ENCODE measurements at regions not wholly inside any gene's neighbourhood (a gene's known extent, or its start where the extent isn't known, plus 50 kb on each side); places are given as distances from the start of the nearest gene placed in this dataset.
"Not testable (repeated sequence)": the region's sequence is repeated elsewhere in the genome, so short reads cannot be mapped to it uniquely, and the experiment has no call there.

DNA sequence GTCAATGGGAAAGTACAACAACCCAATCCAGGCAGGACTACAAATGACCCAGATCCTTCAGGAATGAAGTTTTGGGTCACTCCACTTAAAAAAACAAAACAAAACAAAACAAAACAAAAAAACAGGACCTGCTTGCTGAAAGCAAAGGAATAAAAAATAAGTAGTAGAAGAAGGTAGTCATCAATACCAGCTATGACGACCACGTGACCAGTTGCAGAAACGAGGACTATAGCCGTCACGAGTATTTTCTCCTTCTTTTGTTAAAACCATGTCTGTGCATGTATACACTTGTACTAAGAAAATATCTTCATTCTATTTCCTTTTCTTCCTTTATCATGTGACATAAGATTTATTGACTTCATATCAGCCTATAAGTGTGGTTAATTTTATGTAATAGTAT, 308.4 kb upstream of the DEFB112 start:
- FAIRE-seq: no peak

DNA sequence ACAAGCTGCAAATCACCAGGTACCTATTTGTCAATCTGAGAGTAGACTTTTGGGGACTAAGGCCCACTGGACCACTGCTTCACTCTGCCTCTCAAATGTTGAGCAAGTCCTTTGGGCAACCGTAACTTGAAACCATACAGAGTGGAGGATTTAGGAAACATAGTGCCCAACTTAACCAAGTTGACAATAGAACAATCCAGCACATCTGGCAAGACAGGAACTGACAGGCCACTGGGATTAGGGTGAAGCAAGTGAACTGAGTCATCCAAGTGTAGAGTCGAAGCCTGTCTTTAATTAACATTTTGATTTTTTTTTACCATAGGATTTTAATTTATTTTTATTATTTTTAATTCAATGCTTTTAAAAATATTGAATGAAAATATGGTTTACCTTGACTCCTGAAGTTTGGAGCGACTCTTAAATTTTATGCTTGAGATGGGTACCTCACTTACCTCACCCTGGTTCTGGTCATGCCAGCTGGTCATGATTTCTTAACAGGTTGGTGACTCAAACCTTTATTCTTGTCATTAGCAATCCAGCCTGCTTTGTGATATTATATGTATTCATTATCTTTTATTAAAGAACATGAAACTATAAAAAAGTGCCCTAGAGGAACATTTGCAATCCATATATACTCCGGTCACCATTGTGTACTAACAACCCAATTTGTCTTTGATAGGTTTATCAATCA, 312.1 kb upstream of the DEFB112 start:
- FAIRE-seq: no peak

DNA sequence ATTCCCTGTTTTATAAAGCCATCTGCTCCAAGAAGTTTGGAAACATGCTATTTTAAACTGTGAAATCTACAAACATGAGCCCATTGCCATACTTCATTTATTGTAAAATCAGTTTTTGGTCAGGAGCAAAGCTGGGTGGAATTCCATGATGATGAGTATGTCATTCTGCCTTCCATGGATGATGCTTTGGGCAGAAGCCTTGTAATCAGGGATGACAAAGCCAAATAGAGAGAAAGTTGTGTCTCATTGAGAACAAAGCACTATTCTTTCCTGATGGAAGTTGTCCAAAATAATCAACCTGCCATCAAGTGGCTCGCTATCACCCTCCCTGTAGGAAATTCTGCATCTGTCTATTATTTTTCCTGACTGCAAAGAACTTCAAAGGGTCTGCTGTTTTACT, 313.0 kb upstream of the DEFB112 start:
- no peak for FAIRE-seq

DNA sequence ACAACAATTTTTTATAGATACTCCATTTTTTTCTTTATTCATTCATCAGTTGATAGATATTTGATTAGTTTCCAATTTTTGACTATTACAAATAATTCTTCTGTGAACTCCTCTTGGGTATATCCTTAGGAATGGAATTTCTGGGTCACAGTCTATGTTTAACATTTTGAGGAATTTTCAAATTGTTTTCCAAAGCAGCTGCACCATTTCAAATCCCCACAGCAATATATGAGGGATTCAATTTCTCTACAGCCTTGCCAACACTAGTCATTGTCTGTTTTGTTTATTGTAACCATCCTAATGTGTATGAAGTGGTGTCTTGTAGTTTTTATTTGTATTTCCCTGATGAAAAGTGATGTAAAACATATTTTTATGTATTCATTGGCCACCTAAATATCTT, 320.3 kb upstream of the DEFB112 start:
- FAIRE-seq: no peak

DNA sequence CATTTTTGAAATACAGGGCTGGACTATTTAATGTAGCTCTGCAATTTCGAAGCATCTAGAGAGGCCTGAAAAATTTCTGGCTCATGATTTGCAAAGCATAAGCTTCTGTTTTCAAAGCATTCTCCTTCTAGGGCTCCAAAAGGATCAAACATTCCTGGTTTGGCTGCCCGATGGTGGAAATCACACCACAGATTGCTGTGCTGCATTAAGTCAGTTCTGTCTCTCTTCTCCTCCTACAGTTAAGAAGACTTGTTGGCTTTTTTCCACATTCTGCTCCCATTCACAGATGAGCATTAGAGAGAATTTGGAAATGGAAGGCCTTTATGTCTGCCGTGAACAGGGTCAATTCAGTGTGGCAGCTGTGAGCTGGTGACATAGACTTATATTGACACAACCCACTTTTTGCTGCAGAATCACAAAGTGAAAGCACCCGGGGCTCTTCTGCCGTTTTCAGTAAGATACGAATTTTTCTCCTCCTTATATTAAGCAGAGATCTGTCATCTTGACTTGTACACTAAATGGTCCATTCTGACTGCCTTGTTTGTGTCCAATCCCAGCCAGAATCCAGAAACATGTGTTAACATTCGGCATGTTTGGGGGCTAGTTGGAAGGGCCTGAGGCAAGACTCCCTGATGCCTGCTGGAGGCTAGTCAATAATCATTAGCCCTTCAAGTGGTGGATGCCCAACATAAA, 330.8 kb upstream of the DEFB112 start:
- no peak for FAIRE-seq

DNA sequence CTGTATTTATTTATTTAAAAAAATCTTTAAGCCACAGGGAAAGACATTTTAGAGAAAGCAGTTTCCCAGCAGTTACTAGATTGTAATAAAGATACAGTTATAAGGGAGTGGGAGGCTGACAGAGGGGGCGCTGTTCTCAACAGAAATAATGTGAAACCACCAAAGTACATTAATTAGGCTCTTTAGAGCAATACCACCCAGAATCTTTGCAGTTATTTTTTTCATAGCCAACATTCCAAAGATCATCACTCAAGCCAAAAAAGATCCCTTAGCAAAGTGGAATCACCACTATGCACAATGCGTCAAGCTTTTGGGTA, 331.3 kb upstream of the DEFB112 start:
- FAIRE-seq: no peak

DNA sequence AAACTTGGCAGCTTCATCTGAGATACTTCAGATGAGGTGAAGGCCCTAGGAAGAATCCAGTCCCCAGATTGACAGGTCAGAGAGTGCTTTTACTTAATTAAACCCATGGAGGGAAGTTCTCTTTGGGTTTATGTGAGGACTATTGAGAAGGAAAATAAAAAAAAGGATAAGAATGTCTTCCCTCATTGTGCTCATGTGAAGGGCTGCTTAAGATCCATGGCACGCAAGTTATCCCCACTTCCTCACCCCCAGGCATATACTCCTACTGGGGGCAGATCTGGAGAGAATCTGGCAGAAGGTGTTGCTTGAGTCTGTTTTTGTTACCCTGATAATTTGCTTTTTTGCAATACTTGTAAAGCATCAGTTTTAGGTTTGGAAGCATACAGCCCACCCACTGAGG, 322.9 kb upstream of the TFAP2D start:
- FAIRE-seq: no peak

DNA sequence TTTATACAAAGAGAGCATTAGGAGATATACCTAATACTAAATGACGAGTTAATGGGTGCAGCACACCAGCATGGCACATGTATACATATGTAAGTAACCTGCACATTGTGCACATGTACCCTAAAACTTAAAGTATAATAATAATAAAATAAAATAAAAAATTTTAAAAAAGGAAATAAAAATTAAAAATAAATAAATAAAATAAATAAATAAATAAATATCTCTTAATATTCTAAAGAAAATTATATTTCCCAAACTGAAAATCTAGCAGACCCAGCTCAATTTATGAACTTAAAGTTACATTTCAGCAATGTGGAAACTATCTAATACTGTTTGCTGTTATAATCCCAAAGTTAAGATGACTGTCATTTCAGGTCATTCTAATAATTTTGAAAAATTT, 319.2 kb upstream of the TFAP2D start:
- not testable (repeated sequence) for FAIRE-seq

DNA sequence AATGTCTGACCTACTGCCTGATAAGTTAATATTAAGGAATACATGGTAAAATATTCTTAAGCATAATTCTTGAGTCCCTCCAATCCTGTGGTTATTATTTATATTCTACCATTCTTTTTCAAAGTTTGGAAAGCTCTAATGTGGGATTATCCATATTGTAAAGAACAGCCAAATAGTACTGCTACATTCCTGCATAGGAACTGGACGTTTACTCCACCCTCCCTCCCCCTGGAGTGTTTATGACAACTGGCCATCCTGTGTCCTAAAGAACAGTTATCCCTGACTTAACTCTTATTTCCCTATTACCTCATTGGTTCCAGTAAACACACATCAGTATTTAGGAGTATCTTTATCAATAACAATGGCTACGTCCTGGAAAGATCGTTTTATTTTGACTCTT, 308.7 kb upstream of the TFAP2D start:
- FAIRE-seq: no peak

DNA sequence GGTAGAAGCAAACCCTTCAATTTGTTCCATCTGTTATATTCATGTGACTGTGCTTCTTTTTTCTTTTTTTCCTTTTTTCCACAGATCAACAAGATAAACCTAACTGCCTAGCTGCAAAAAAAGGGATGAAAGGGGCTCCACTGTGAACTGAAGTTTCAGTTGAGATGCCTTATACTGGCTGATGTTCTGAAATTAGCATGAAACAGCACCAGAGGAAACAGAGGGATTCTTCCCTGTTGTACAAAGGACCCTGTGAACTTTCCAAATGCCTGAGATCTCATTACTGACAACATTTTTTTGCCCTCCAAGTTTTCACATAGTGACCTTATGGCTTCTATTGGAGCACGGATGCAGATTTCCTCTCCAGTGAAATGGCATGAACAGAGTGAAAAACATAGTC, 302.7 kb upstream of the TFAP2D start:
- FAIRE-seq: no peak

DNA sequence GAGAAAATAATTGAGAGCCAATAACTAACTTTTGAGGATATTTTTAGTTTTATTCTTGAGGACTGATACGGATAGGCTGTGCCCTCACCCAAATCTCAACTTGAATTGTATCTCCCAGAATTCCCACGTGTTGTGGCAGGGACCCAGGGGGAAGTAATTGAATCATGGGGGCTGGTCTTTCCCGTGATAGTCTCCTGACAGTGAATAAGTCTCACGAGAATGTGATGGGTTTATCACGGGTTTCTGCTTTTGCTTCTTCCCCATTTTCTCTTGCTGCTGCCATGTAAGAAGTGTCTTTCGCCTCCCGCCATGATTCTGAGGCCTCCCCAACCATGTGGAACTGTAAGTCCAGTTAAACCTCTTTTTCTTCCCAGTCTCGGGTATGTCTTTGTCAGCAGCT, 292.3 kb upstream of the TFAP2D start:
- FAIRE-seq: not testable (repeated sequence)

DNA sequence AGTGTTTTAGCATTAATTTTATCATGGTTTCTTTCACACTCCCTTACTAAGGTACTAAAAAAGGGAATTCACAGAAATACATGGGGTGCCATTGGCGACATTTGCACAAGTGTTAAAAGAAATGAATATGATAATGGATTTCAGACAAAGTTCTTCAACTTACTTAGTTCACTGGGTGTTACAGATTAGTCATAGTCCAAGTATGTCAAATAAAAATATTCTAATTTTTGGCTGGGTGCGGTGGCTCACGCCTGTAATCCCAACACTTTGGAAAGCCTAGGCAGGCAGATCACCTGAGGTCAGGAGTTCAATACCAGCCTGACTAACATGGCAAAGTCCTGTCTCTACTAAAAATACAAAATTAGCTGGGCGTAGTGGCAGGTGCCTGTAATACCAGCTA, 286.1 kb upstream of the TFAP2D start:
- no peak for FAIRE-seq

DNA sequence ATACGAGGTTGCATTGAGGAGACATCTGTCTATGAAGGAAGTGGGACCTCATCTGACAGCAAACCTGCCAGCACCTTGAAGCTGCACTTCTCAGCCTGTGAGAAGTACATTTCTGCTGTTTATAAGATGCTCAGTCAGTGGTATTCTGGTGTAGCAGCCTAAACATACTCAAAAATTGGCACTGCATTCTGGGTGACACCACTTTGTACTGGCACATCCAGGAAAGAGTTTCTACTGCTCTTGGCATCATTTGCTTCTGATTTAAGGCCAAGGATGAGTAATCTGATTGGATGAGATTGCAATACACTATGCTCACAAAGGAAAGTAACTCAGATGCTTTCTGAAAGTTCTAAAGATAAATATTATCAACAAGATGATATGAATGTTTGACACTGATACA, 275.4 kb upstream of the TFAP2D start:
- FAIRE-seq: no peak

DNA sequence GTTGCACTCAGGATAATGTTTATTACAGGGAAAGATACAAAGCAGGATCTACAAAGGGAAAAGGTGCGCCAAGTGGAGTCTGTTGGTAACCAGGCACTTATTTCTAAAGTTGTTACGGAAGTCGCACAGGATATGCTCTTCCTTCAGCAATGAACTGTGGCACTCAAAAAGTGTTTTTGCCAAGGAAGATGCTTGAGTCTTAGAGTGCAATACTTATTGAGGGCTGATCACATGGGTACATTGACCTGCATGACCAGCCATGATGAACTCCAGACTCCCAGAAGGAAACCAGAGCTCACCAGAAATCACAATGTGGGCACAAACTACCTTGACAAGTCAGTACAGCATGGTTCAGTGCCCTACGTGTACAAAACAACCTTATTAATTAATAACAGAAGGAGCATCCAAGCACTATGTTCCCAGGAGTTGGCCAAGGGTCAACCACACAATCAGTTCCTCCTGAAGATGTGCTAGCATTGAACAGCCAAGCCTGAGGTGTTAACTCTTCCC, 270.7 kb upstream of the TFAP2D start:
- no peak for FAIRE-seq

DNA sequence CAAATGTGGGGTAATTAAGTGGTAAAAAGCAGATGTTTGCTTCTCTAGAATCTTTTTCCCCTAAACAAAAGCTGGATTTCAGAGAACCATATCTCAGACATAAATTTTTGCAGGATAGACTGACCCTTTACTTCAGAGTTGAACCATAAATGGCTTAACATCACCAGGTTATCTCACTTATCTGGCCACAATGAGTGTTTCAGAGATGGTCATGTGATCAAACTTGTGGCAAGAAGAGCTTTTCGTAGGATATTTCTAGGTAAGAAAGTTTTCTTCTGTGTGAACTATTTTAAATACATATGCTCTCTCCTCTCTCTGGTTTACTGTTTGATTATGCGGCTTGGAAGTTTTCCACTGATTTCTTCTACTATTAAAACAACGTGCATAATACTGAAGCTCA, 270.2 kb upstream of the TFAP2D start:
- FAIRE-seq: no peak

DNA sequence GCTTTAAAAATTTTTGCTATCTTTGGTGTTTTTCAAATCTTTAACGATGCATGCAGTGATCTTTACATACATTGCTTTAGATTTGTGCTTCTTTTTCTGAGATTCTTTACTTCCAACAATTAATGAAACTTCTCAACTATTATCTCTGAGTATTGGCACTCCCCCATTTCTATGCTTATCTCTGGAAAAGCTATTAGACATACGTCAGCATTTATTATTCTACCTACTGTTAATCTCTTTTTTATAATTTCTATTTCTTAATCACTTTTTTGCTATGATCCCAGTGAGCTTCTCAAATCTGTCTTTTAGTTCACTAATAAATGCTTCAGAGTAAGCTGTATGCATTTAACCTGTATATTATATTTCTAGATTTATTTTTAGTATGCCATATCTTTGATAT, 264.2 kb upstream of the TFAP2D start:
- no peak for FAIRE-seq

DNA sequence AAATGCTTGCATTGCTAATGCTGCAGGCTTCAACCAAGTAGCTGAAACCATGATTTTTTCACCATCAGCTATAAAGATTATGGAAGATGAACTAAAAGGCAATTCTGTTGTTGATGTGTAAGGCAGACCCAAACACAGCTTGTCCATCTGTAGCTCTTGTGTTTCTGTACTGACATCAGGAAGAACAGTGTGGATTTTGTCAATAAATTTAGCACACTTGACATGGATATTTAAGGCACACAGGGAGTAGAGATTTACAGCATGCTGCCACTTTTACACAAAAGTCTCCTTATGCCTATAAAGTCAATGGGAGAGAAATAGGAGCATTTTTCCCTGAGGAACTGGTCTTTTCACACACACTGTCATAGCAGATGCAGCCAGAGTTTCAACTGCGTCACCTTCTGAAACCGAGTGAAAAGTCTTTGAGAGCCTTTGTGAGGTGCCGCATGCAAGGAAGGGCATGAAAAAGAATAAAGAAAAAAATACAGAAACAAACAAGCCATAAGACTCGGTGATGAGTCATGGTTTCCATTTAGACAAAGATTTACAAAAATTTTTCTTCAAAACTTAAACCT, 261.4 kb upstream of the TFAP2D start:
- FAIRE-seq: no peak

DNA sequence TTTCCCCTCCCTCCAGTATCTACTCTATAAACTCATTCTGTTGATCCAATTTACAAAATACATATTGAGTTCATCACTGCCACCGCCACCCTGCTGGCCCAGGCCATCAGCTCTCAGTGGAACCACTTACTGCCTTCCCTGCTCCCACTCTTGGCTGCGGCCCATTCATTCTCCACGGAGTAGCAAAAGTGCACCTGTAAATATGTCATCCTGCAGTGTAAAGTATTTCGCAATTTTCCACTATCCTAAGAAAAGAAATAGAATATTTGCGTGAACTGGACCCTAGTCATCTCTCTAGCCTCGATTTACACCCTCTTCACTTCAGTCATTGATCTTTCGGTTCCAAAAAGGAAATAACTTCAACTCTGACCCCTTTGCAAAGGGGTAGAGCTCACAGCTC, 258.3 kb upstream of the TFAP2D start:
- no peak for FAIRE-seq

DNA sequence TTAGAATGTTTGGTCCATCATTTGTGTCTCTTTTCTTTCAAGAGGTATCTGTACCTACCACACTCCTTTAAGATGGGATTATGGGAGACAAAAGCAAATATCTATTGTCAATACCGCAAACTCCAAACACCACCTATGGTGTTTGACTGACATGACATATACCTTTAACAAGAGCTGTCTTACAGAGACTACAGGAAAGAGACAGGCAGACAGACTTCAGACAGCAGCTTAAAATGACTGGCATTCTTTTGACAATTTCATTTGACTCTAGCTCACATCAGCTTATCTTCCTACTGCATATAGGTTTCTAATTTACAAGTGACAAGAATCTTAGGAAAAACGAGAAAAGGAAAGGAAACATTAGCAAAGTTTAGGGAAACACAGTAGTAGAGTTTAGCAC, 256.0 kb upstream of the TFAP2D start:
- no peak for FAIRE-seq

DNA sequence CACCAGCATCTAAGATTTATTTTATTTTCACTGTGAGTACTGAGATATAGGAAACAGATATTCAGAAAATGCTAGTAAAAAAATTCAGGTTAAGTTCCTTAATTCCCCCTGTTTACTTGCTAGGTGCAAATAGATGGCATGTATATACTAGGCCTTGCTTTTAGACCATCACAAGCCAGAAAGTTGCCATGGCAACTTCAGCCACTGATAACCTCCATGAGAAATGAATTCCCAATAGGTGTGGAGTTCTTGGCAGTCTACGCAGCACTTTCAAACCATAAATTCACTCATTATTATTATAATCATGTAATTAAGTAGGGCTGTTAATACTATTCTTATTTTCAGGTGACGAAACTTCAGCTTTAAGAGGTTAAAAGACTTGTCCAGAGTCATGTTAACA, 251.6 kb upstream of the TFAP2D start:
- no peak for FAIRE-seq

DNA sequence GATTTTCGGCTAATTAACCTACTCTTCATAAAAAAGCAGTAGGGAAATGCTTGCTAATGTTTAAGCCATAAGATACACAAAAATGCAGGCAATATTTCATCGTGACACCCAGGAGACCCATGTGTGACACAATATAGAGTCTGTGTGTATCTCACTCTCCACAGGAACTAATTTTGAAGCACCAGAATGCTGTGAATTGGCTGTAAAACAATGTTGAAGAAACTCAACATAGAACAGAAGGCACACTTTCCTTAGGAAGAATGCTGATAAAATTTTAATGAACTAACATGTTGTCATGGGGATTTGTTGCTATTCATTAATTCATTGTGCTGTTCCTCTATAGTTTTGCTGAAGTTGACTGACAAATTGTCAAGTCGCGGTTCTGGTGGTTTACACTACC, 249.4 kb upstream of the TFAP2D start:
- FAIRE-seq: no peak

DNA sequence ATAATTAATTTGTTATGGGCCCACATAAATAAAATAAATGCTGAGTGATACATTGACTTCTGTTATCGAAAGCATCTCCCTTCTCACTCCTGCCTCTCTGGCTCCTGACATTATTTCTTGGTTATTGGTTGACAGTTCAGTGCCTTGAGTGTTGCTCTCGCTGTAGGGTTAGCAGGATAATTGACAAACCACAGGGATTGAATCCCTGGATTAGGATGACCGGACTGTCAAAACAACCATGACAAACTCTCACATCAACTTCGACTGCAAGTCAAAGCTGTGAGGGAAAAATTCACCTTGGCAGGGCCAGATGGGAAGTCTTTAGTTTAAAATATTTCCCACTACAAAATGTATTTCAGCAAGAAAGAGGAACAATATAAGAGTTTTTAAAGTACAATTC, 245.4 kb upstream of the TFAP2D start:
- FAIRE-seq: no peak

DNA sequence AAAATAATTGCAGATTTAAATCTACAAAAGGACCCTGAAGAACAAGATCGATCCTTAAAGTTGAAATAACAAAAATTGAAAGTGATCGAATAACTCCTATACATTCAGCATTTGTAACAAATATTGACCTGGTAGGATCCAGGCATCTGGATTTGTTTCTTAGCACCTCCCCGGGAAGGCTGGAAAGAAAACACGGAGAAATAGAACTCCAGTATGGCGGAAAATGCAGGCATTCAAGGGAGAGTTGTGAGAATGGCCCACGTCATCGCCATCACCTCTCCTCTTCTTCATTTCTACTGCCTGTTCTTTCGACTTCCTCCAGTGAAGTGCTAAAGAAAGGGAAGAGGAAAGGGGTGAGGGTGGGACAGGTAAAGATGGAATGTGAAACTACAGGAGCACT, 242.3 kb upstream of the TFAP2D start:
- no peak for FAIRE-seq

DNA sequence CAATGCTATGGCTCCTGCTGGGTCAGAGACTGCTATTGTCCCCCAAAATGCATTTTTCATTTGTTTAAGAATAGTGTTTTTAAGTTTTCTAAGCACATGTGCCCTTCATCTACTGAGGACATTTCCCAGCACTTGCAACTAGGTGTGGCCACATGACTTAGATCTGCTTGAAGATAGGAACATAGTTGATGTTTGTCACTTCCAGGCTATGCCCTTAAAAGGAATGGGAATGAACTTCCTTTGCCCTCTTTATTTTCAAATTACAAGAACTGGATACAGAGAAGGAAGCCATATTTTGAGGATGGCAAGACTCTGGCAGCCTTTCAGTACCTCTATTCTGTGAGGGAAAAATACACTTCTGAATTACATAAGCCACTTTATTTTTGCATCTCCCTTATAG, 203.0 kb upstream of the TFAP2D start:
- no peak for FAIRE-seq

Measured in A204.1 (cell line).